Naive thymus-derived CD8-positive, alpha-beta T cell (primary cell): ENCODE measurements at regions not wholly inside any gene's neighbourhood (a gene's known extent, or its start where the extent isn't known, plus 50 kb on each side); places are given as distances from the start of the nearest gene placed in this dataset.

ENCODE experiments used
- ATAC-seq, 2 donors: fragments of 150-1000 bp; cut with Tn5 transposase in 1 of 2; sonication (Bioruptor Pico), chemical (Tn5 transposase) in 1 of 2; 1 replicate in 1 of 2; 2 replicates in 1 of 2; pipeline ENCODE4 v1.10.0; 2021; ENCODE audit warnings: mild to moderate bottlenecking in 2 of 2, moderate library complexity in 2 of 2
- POLR2A ChIA-PET: fragments of 350-600 bp; sonication (Branson Sonifier 250); formaldehyde crosslinking; loops from one replicate; lab custom pipeline; 2021; ENCODE audit warnings: antibody characterized with exemption; lab: Charles Lee
- DNase-seq, 10 donors: peaks; one replicate each; pipeline versions ENCODE4 v3.0.0 to v3.0.0-alpha.2; 2020 to 2022
- H3K27ac Mint-ChIP-seq, 10 donors: one replicate each; pipeline ENCODE4 v1.8.0; 2020 to 2022; ENCODE audit warnings: mild to moderate bottlenecking in 10 of 10, mixed read lengths in 10 of 10, moderate library complexity in 4 of 10, inconsistent platforms in 1 of 10
- H3K27me3 Mint-ChIP-seq, 5 donors: one replicate each; pipeline ENCODE4 v1.8.0; 2021 to 2022; ENCODE audit warnings: mixed read lengths in 5 of 5
- H3K36me3 Mint-ChIP-seq, 3 donors: one replicate each; pipeline ENCODE4 v1.8.0; 2020 to 2022; ENCODE audit warnings: mixed read lengths in 3 of 3, mild to moderate bottlenecking in 2 of 3, inconsistent platforms in 1 of 3
- H3K4me1 Mint-ChIP-seq, 4 donors: one replicate each; pipeline ENCODE4 v1.8.0; 2021 to 2022; ENCODE audit warnings: mixed read lengths in 4 of 4
- H3K4me3 Mint-ChIP-seq, 10 donors: one replicate each; pipeline ENCODE4 v1.8.0; 2020 to 2022; ENCODE audit warnings: mild to moderate bottlenecking in 10 of 10, mixed read lengths in 10 of 10, moderate library complexity in 6 of 10, inconsistent platforms in 1 of 10
- H3K9me3 Mint-ChIP-seq, 9 donors: one replicate each; pipeline ENCODE4 v1.8.0; 2020 to 2022; ENCODE audit warnings: mixed read lengths in 9 of 9, mild to moderate bottlenecking in 3 of 9, inconsistent platforms in 1 of 9, moderate library complexity in 1 of 9

- POLR2A ChIA-PET = no interaction called here
These were observed 153.1 kb downstream of the TRIM36 start for GRCh38 chr5:115016646-115017045.

GRCh38 chr5:114999176-114999575 lies 170.5 kb downstream of the TRIM36 start:
- Mint-ChIP-seq H3K36me3 (no peaks in the 10 kb centered on the region), H3K27me3 (peaks cover 0 to 17% (median 0%) of the 10 kb centered on the region in 5 donors), H3K27ac (no peak overlapping the region), H3K9me3 (peaks cover 0 to 19% (median 0%) of the 10 kb centered on the region in 9 donors), H3K4me1 (no peaks in the 10 kb centered on the region), H3K4me3 (no peak overlapping the region)
- POLR2A ChIA-PET = no interaction called here
- no peak for ATAC-seq
- no peak for DNase-seq

More at GRCh38 chr5:115016646-115017045, 153.1 kb downstream of the TRIM36 start:
- Mint-ChIP-seq H3K27me3 (peaks cover 0 to 13% (median 7%) of the 10 kb centered on the region in 5 donors), H3K4me1 (no peaks in the 10 kb centered on the region), H3K9me3 (peaks cover 0 to 18% (median 8%) of the 10 kb centered on the region in 9 donors), H3K27ac (no peak overlapping the region), H3K4me3 (no peak overlapping the region), H3K36me3 (peaks cover 0 to 6% (median 0%) of the 10 kb centered on the region in 3 donors)
- ATAC-seq (no peak), DNase-seq (no peak)

- DNase-seq (no peak), ATAC-seq (peak in 1 of 2 donors; percentile 29)
- Mint-ChIP-seq H3K9me3 (peaks cover 0 to 2% (median 0%) of the 10 kb centered on the region in 9 donors), H3K4me1 (no peaks in the 10 kb centered on the region), H3K4me3 (no peak overlapping the region), H3K27me3 (peaks cover 0 to 3% (median 0%) of the 10 kb centered on the region in 5 donors), H3K27ac (no peak overlapping the region), H3K36me3 (no peaks in the 10 kb centered on the region)
- POLR2A ChIA-PET = no interaction called here
These were observed 180.2 kb downstream of the TRIM36 start for GRCh38 chr5:114989512-114989911.

GRCh38 chr5:114988096-114988495 lies 181.6 kb downstream of the TRIM36 start:
- peaks cover 0 to 3% (median under 1%) of the 10 kb centered on the region in 5 donors for H3K27me3 Mint-ChIP-seq
- DNase-seq (no peak), ATAC-seq (no peak)
- H3K9me3 Mint-ChIP-seq = peaks cover 0 to 2% (median 0%) of the 10 kb centered on the region in 9 donors
- H3K4me1 Mint-ChIP-seq = no peaks in the 10 kb centered on the region
- no peak overlapping the region for H3K27ac Mint-ChIP-seq
- H3K4me3 Mint-ChIP-seq = no peak overlapping the region
- H3K36me3 Mint-ChIP-seq = no peaks in the 10 kb centered on the region
- POLR2A ChIA-PET = no interaction called here

GRCh38 chr5:114984796-114985195 lies 184.9 kb downstream of the TRIM36 start:
- no peak overlapping the region for H3K27ac Mint-ChIP-seq
- H3K9me3 Mint-ChIP-seq = peaks cover 0 to 8% (median 0%) of the 10 kb centered on the region in 9 donors
- H3K27me3 Mint-ChIP-seq = peaks cover 0 to 21% (median 3%) of the 10 kb centered on the region in 5 donors
- H3K4me3 Mint-ChIP-seq = no peak overlapping the region
- ATAC-seq = no peak
- H3K4me1 Mint-ChIP-seq = no peaks in the 10 kb centered on the region
- DNase-seq = no peak
- POLR2A ChIA-PET = no interaction called here
- no peaks in the 10 kb centered on the region for H3K36me3 Mint-ChIP-seq

- Mint-ChIP-seq H3K27ac (no peak overlapping the region), H3K4me3 (no peak overlapping the region), H3K4me1 (no peaks in the 10 kb centered on the region), H3K36me3 (no peaks in the 10 kb centered on the region), H3K27me3 (peaks cover 0 to 21% (median 6%) of the 10 kb centered on the region in 5 donors), H3K9me3 (peaks cover 0 to 8% (median 0%) of the 10 kb centered on the region in 9 donors)
- ATAC-seq (no peak), DNase-seq (no peak)
- POLR2A ChIA-PET = no interaction called here
These were observed 188.6 kb downstream of the TRIM36 start for GRCh38 chr5:114981111-114981510.

GRCh38 chr5:114977979-114978573 lies 191.6 kb downstream of the TRIM36 start:
- DNase-seq = no peak
- H3K4me3 Mint-ChIP-seq = no peak overlapping the region
- peaks cover 0 to 8% (median 0%) of the 10 kb centered on the region in 9 donors for H3K9me3 Mint-ChIP-seq
- no peak for ATAC-seq
- H3K27ac Mint-ChIP-seq = no peak overlapping the region
- POLR2A ChIA-PET = no interaction called here
- H3K27me3 Mint-ChIP-seq = peaks cover 0 to 21% (median 4%) of the 10 kb centered on the region in 5 donors
- H3K36me3 Mint-ChIP-seq = no peaks in the 10 kb centered on the region
- no peaks in the 10 kb centered on the region for H3K4me1 Mint-ChIP-seq

- Mint-ChIP-seq H3K27me3 (peaks cover 0 to 3% (median 0%) of the 10 kb centered on the region in 5 donors), H3K9me3 (peaks cover 0 to 29% (median 5%) of the 10 kb centered on the region in 9 donors), H3K4me1 (no peaks in the 10 kb centered on the region), H3K27ac (no peak overlapping the region), H3K36me3 (peaks cover 0 to 5% (median 0%) of the 10 kb centered on the region in 3 donors), H3K4me3 (no peak overlapping the region)
- ATAC-seq = no peak
- POLR2A ChIA-PET = no interaction called here
- DNase-seq = no peak
These were observed 200.2 kb downstream of the TRIM36 start for GRCh38 chr5:114969482-114969881.

- DNase-seq (no peak), ATAC-seq (no peak)
- no peaks in the 10 kb centered on the region for H3K4me1 Mint-ChIP-seq
- POLR2A ChIA-PET = no interaction called here
- peaks cover 0 to 18% (median 3%) of the 10 kb centered on the region in 9 donors for H3K9me3 Mint-ChIP-seq
- no peak overlapping the region for H3K27ac Mint-ChIP-seq
- no peak overlapping the region for H3K4me3 Mint-ChIP-seq
- H3K27me3 Mint-ChIP-seq = peaks cover 0 to 7% (median 0%) of the 10 kb centered on the region in 5 donors
- H3K36me3 Mint-ChIP-seq = no peaks in the 10 kb centered on the region
These were observed 212.3 kb downstream of the TRIM36 start for GRCh38 chr5:114957384-114957783.

- no peaks in the 10 kb centered on the region for H3K4me1 Mint-ChIP-seq
- POLR2A ChIA-PET = no interaction called here
- H3K27ac Mint-ChIP-seq = no peak overlapping the region
- H3K36me3 Mint-ChIP-seq = no peaks in the 10 kb centered on the region
- DNase-seq (no peak), ATAC-seq (no peak)
- peaks cover 0 to 11% (median 0%) of the 10 kb centered on the region in 5 donors for H3K27me3 Mint-ChIP-seq
- H3K9me3 Mint-ChIP-seq = peaks cover 0 to 10% (median 2%) of the 10 kb centered on the region in 9 donors
- H3K4me3 Mint-ChIP-seq = no peak overlapping the region
These were observed 216.1 kb downstream of the TRIM36 start for GRCh38 chr5:114953565-114953964.

- POLR2A ChIA-PET = no interaction called here
- H3K27ac Mint-ChIP-seq = no peak overlapping the region
- H3K27me3 Mint-ChIP-seq = peaks cover 0 to 11% (median 0%) of the 10 kb centered on the region in 5 donors
- no peaks in the 10 kb centered on the region for H3K36me3 Mint-ChIP-seq
- DNase-seq = no peak
- ATAC-seq = no peak
- H3K4me1 Mint-ChIP-seq = no peaks in the 10 kb centered on the region
- no peak overlapping the region for H3K4me3 Mint-ChIP-seq
- H3K9me3 Mint-ChIP-seq = peaks cover 0 to 10% (median 2%) of the 10 kb centered on the region in 9 donors
These were observed 216.8 kb downstream of the TRIM36 start for GRCh38 chr5:114952876-114953275.

GRCh38 chr5:114949756-114950155 lies 220.0 kb downstream of the TRIM36 start:
- no peak overlapping the region for H3K4me3 Mint-ChIP-seq
- H3K27me3 Mint-ChIP-seq = peaks cover 0 to 11% (median 0%) of the 10 kb centered on the region in 5 donors
- POLR2A ChIA-PET = no interaction called here
- no peak overlapping the region for H3K27ac Mint-ChIP-seq
- DNase-seq = no peak
- no peaks in the 10 kb centered on the region for H3K36me3 Mint-ChIP-seq
- ATAC-seq = no peak
- H3K9me3 Mint-ChIP-seq = peaks cover 0 to 11% (median 0%) of the 10 kb centered on the region in 9 donors
- H3K4me1 Mint-ChIP-seq = no peaks in the 10 kb centered on the region

GRCh38 chr5:114948986-114949621 lies 220.6 kb downstream of the TRIM36 start:
- Mint-ChIP-seq H3K4me1 (no peaks in the 10 kb centered on the region), H3K4me3 (no peak overlapping the region), H3K36me3 (no peaks in the 10 kb centered on the region), H3K27me3 (peaks cover 0 to 11% (median 0%) of the 10 kb centered on the region in 5 donors), H3K9me3 (peaks cover 0 to 11% (median 0%) of the 10 kb centered on the region in 9 donors), H3K27ac (no peak overlapping the region)
- DNase-seq (no peak), ATAC-seq (no peak)
- POLR2A ChIA-PET = no interaction called here
